Activated B cell treated with CpG ODN at 0.5 μM for 24 hours (primary cell): ENCODE measurements at regions not wholly inside any gene's neighbourhood (a gene's known extent, or its start where the extent isn't known, plus 50 kb on each side); places are given as distances from the start of the nearest gene placed in this dataset.

ENCODE experiments used
- ATAC-seq: fragments of 200-7000 bp; cut with Tn5 transposase; one replicate; pipeline ENCODE4 v1.10.0; 2021; ENCODE audit warnings: low read depth, mild to moderate bottlenecking, moderate library complexity
- CTCF ChIA-PET: fragments of 350-600 bp; sonication (Branson Sonifier 250); formaldehyde crosslinking; loops from one replicate; lab custom pipeline; 2021; ENCODE audit warnings: antibody characterized with exemption; lab: Charles Lee
- POLR2A ChIA-PET: fragments of 350-600 bp; sonication (Branson Sonifier 250); formaldehyde crosslinking; loops from one replicate; lab custom pipeline; 2021; ENCODE audit warnings: antibody characterized with exemption; lab: Charles Lee
- DNase-seq: peaks from one replicate; pipeline ENCODE4 v3.0.0; 2022
- H3K27ac Mint-ChIP-seq: one replicate; pipeline ENCODE4 v1.8.0; 2020; ENCODE audit warnings: mixed read lengths
- H3K27me3 Mint-ChIP-seq: one replicate; pipeline ENCODE4 v1.8.0; 2021; ENCODE audit warnings: mixed read lengths
- H3K36me3 Mint-ChIP-seq: one replicate; pipeline ENCODE4 v1.8.0; 2021; ENCODE audit warnings: low read depth, mixed read lengths
- H3K4me1 Mint-ChIP-seq: one replicate; pipeline ENCODE4 v1.8.0; 2021; ENCODE audit warnings: mixed read lengths
- H3K4me3 Mint-ChIP-seq: one replicate; pipeline ENCODE4 v1.8.0; 2020; ENCODE audit warnings: mild to moderate bottlenecking, mixed read lengths
- H3K9me3 Mint-ChIP-seq: one replicate; pipeline ENCODE4 v1.8.0; 2020; ENCODE audit warnings: mixed read lengths
- intact Hi-C: fragments of 100-400 bp; cut with micrococcal nuclease; formaldehyde crosslinking; loops from one replicate; pipeline ENCODE4 v1.15.1; 2024
- TF ChIP-seq, protein P1 (sequence below): fragments of 200-600 bp; IDR thresholded peaks from one replicate; pipeline ENCODE4 v1.8.0; 2022; ENCODE audit warnings: antibody characterized with exemption, mild to moderate bottlenecking

DNA sequence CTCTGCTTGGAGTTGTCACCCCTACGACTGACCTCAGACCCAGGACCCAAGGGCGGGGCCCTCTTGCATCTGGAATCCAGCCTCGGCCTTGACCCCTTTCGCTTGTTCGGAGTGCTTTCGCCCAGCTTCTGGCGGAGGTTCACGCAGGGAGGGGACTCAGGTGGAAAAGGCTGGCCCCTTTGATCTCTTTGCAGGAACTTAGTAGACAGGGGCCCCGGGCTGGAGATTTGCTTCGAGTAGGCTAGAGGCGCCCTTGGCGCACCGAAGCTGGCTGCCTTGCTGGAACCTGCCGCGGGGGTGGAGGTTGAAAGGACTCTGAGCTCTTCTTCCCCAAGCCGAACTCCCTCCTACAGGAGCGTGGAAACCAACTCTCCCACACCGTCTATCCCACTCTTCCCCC lies 255.1 kb downstream of the OTUD1 start:
- Mint-ChIP-seq H3K27ac (no peak overlapping the region), H3K9me3 (no peaks in the 10 kb centered on the region), H3K4me1 (peaks cover 4% of the 10 kb centered on the region), H3K36me3 (no peaks in the 10 kb centered on the region), H3K27me3 (peaks cover 45% of the 10 kb centered on the region), H3K4me3 (no peak overlapping the region)
- CTCF ChIA-PET, result interaction anchor here (1.0 kb wide), 1 partner anchor 10 kb away, joined by 3 read pairs; no protein-coding TSS in a partner anchor
- POLR2A ChIA-PET, result no interaction called here
- TF ChIP-seq, protein P1, sequence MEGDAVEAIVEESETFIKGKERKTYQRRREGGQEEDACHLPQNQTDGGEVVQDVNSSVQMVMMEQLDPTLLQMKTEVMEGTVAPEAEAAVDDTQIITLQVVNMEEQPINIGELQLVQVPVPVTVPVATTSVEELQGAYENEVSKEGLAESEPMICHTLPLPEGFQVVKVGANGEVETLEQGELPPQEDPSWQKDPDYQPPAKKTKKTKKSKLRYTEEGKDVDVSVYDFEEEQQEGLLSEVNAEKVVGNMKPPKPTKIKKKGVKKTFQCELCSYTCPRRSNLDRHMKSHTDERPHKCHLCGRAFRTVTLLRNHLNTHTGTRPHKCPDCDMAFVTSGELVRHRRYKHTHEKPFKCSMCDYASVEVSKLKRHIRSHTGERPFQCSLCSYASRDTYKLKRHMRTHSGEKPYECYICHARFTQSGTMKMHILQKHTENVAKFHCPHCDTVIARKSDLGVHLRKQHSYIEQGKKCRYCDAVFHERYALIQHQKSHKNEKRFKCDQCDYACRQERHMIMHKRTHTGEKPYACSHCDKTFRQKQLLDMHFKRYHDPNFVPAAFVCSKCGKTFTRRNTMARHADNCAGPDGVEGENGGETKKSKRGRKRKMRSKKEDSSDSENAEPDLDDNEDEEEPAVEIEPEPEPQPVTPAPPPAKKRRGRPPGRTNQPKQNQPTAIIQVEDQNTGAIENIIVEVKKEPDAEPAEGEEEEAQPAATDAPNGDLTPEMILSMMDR, result no peak
- intact Hi-C loops, result no loop called here
- DNase-seq (no peak), ATAC-seq (no peak)

GRCh38 chr10:23694446-23694920 lies 255.6 kb downstream of the OTUD1 start:
- CTCF ChIA-PET, result no interaction called here
- H3K27ac Mint-ChIP-seq, result no peak overlapping the region
- POLR2A ChIA-PET, result no interaction called here

GRCh38 chr10:23694921-23695824 lies 256.3 kb downstream of the OTUD1 start:
- H3K36me3 Mint-ChIP-seq, result no peaks in the 10 kb centered on the region
- ChIA-PET CTCF (interaction anchor here (0.9 kb wide), 1 partner anchor 167 kb away, joined by 3 read pairs; no protein-coding TSS in a partner anchor), POLR2A (no interaction called here)
- DNase-seq (no peak), ATAC-seq (no peak)
- no peak overlapping the region for H3K27ac Mint-ChIP-seq
- H3K9me3 Mint-ChIP-seq, result no peaks in the 10 kb centered on the region
- TF ChIP-seq, protein P1, result no peak
- H3K4me1 Mint-ChIP-seq, result peaks cover 4% of the 10 kb centered on the region
- peaks cover 48% of the 10 kb centered on the region for H3K27me3 Mint-ChIP-seq
- intact Hi-C loops, result no loop called here
- no peak overlapping the region for H3K4me3 Mint-ChIP-seq

More at GRCh38 chr10:23694446-23694920, 255.6 kb downstream of the OTUD1 start:
- intact Hi-C loops, result no loop called here
- peaks cover 4% of the 10 kb centered on the region for H3K4me1 Mint-ChIP-seq
- peaks cover 46% of the 10 kb centered on the region for H3K27me3 Mint-ChIP-seq
- TF ChIP-seq, protein P1, result no peak
- no peaks in the 10 kb centered on the region for H3K36me3 Mint-ChIP-seq
- H3K9me3 Mint-ChIP-seq, result no peaks in the 10 kb centered on the region
- ATAC-seq (no peak), DNase-seq (no peak)
- no peak overlapping the region for H3K4me3 Mint-ChIP-seq

DNA sequence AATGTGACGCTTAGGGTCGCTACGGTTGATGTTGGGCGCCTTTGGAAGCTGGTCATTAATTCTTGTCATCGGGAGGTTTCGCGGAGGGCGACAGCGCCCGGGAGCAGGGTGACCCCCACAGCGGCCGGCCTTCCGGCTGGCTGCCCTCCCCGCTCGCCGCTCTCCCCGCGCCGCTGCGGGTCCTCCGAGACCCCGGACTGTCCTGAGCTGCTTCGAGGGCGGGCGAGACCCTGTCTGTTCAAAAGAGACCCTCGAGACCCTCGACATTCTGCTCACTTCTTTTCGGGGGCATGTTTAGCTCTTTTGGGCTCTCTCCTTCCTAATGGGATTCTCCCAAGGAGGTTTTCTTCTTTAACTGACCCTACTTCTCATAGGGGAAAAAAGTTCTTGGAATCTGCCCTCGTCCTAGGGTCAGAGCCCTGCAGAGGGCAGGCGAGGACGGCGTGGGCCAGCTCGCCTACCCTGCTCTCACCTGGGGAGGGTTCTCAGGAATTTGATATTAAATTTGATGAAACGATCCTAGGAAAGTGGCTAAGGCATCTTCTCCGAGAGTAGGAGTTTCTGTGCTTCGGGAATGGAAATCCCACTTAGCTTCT lies 257.0 kb downstream of the OTUD1 start:
- no peak overlapping the region for H3K27ac Mint-ChIP-seq
- TF ChIP-seq, protein P1, result no peak
- no peak overlapping the region for H3K4me3 Mint-ChIP-seq
- peaks cover 49% of the 10 kb centered on the region for H3K27me3 Mint-ChIP-seq
- H3K36me3 Mint-ChIP-seq, result no peaks in the 10 kb centered on the region
- CTCF ChIA-PET, result interaction anchor here (0.9 kb wide), 1 partner anchor 168 kb away, joined by 3 read pairs; no protein-coding TSS in a partner anchor
- DNase-seq, result no peak
- no peak for ATAC-seq
- POLR2A ChIA-PET, result no interaction called here
- peaks cover 4% of the 10 kb centered on the region for H3K4me1 Mint-ChIP-seq
- intact Hi-C loops, result no loop called here
- H3K9me3 Mint-ChIP-seq, result no peaks in the 10 kb centered on the region

- intact Hi-C loops, result no loop called here
- CTCF ChIA-PET, result no interaction called here
- Mint-ChIP-seq H3K9me3 (no peaks in the 10 kb centered on the region), H3K4me3 (no peak overlapping the region), H3K27me3 (peaks cover 46% of the 10 kb centered on the region), H3K36me3 (no peaks in the 10 kb centered on the region), H3K27ac (no peak overlapping the region), H3K4me1 (peaks cover 4% of the 10 kb centered on the region)
- ATAC-seq (no peak), DNase-seq (no peak)
- POLR2A ChIA-PET, result no interaction called here
- TF ChIP-seq, protein P1, result no peak
Measured at GRCh38 chr10:23696476-23696875, 257.6 kb downstream of the OTUD1 start.
